ENCODE measurements at regions not wholly inside any gene's neighbourhood (a gene's known extent, or its start where the extent isn't known, plus 50 kb on each side); places are given as distances from the start of the nearest gene placed in this dataset.
"Not testable (repeated sequence)": the region's sequence is repeated elsewhere in the genome, so short reads cannot be mapped to it uniquely, and the experiment has no call there.

DNA sequence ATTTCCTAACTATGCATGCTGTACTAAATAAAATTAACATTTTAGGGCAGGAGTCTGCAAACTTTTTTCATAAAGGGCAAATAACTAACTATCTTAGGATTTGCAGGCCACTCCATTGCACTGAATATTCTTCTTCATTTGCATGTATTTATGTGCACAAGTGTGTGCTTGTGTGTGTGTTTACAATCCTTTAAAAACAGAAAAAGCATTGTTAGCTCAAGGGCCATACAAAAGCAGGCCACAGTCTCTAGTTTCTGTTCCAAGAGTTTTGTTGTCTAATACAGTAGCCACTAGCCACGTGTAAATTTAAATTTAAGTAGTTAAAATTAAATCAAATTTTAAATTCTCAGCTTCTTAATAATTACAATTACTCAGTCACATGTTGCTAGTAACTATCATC lies 621.8 kb downstream of the TMA16 start:
- no peak for DNase-seq

DNA sequence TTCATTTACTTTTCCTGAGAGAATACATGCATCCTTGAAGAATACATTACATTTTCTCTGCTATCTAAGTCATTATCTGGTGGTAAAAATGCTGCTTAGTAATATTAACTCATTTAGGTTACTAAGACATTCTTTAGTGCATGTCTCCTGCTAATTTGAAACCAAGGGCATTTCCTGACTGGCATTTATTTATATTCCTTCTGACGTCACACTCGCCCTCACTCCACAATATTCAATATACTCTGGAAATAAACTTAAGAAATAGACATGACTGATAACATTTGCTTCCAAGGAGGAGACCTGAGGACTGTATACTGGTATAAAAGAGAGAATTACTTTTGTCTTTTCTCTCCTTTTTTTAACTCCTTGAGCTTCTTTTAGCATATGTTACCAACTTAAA lies 619.5 kb upstream of the SMIM31 start:
- DNase-seq = no peak

DNA sequence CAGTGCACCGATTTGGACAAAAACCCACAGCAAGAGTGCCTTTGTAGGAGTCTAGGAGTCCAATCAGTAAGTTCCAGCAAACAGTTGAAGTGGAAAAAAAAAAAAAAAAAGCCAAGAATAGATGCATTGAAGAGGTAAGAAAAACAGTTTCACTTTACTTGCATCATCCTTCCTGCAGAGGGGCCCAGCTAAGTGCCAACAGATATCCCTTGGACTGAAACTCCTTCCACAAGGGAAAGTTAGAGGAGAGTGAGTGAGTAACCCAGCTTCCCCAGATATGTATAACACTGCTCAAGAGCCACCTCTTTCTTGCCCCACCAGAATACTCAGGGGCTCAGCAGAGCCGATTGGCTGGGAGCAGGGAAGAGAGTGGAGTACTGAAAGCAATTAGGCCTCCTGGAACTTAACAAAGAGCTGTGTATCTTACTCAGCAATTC lies 617.7 kb upstream of the SMIM31 start:
- DNase-seq = no peak

DNA sequence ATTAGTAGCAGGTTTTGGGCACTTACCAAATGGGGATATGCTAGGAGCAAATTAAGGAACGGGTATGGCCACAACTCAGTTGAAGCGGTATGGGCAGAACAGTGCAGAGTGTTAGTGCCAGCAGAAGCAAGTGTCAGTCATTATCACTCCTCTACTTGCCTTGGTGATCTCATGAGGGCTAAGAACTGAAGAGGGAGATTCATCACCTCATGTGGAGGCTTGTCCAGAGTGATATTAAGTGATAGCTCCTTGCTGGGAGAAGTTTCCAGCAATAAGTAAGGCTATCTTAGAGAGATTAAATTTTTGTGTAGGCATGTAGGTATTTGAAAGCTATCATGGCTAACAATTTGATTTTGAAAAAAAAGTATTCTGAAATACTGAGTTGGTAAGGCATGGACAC lies 615.4 kb upstream of the SMIM31 start:
- no peak for DNase-seq

DNA sequence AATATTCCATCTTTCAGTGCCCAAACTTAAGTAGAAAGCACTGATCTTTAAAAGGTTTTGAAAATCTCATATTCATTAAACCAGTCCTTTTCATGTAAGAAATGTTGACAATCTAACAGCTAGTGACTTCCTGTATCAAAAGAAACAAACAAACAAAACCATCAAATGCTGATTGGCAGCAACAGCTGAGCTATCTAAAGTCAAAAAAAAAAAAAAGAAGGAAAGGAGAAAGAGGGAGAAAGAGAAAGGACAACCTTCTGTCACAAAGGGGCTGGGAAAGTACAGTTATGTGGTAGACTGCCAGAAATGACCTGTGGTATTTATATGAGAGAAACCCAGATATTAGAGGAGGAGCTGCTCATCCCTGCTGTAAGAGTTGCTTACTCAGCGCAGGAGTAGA lies 614.6 kb upstream of the SMIM31 start:
- DNase-seq = no peak

DNA sequence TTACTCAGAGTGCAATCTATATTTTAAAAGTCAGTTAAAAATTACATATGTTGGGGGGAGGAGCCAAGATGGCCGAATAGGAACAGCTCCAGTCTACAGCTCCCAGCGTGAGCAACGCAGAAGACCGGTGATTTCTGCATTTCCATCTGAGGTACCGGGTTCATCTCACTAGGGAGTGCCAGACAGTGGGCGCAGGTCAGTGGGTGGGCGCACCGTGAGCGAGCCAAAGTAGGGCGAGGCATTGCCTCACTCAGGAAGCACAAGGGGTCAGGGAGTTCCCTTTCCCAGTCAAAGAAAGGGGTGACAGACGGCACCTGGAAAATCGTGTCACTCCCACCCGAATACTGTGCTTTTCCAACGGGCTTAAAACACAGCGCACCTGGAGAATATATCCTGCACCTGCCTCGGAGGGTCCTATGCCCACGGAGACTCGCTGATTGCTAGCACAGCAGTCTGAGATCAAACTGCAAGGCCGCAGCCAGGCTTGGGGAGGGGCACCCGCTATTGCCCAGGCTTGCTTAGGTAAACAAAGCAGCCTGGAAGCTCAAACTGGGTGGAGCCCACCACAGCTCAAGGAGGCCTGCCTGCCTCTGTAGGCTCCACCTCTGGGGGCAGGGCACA lies 612.1 kb upstream of the SMIM31 start:
- not testable (repeated sequence) for DNase-seq

DNA sequence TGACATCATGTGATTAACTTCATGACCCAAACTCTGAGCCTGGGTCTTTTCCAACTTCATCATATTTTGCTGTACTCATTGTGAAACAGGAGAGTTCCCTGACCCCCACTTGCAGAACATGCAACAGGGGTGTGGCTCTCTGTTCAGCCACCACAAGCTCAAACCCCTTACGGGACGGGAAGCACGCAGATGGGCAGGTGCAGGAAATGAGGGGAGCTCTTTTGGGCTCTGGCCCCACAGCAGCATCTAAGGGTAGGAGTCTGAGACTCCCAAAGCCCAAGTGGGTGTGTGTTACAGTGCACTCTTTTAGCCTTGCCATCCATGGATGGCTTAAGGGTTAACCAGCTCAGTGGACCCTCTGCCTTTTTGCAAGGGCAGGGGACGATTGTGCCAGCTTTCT lies 599.5 kb upstream of the SMIM31 start:
- no peak for DNase-seq

DNA sequence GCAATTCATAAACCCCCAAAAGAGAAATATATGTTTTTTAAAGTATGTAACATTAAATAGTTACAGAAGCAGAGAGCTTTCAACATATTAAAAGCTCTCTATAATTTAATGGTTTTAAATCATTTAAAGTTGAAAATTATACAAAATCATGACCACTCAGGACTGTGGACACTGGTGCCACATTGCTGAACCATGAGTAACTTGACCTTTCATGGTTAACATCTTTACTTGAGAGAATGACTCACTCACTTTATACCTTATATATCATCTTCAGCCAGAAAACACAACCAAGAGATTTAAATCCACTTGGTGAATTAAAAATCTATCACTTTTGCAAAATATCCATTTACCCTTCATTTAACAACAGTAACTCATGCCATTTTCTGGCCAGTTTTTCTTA lies 584.3 kb upstream of the SMIM31 start:
- no peak for DNase-seq

DNA sequence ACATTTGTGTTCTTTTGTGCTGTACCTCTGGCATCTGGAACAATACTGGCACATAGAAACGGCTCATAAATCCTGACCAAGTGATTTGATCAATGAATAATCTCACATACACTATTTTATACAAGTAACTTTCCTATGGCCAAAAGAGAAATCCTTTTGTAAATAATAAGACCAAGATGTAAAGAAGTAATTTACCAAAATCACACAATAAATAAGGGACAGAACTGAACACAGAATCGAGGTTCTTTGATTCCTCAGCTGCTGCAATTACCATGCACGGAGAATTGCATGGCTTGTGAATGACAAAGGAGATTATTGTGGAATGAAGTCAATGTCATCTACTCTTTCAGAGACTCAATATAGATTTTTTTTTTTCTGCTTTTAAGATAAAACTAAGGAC lies 576.8 kb upstream of the SMIM31 start:
- no peak for DNase-seq

DNA sequence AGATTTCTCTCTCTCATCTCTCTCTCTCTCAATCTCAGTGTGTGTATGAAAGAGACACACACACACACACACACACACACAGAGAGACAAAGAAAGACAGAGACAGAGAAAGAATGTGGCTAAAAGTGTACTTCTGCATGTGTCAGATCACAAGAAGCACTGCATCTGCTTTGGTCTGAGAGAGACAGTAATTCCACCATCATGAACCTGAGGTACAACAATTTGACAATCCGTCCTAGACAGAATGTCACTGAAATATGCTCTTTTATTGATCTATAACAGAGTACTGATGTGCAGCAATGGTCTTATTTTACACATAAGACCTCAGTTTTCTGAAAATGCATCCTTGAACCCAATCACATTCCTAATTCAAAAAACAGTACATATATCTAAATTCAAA lies 576.2 kb upstream of the SMIM31 start:
- DNase-seq = no peak

DNA sequence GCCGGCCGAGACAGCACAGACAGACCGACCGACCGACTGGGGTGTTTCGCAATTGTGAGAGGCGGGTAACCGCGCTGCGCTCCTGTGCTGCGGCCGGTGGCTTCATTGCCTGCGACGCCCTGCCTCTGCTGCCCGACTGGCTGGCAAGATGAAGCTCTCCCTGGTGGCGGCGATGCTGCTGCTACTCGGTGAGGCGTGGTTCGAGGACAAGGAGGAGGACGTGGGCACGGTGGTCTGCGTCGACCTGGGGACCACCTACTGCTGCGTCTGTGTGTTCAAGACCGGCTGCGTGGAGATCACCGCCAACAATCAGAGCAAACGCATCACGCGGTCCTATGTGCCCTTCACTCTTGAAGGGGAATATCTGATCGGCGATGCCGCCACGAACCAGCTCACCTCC lies 565.7 kb upstream of the SMIM31 start:
- DNase-seq = no peak

DNA sequence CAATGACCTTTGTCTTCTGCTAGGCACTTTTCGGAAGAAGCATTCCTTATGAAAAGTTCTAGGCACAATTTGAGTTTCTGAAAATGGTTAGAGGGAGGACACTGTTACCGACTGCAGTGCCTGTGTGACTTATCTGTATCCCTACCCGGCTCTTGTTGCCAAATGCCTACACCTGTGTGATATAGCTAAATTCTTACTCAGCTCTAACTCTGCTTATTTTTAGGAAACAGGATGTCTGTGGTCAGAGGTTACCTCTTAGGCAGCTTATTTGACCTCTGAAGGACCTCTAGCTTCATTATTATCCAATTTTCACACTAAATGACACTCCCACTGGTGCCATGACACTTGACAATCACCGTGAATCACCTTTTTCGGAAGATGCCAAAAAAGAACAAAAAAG lies 561.1 kb upstream of the SMIM31 start:
- DNase-seq = no peak

DNA sequence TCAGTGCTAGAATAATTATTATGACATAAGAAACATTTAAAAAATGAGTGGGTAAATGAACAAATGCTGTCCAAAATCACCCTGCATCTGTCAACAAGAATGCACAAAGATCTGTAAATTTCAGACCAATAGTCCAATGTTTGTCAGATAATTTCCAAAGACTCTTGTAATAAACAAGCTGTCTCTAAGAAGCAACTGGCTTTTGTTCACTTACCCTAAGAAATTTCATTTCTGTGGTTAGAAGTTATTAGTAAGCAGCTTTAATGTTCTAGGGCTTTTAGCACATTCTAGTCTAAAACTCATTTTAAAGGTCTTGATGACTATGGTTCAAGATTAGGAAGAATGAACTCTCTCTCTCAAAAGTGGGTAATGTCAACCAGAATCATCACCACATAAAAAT lies 560.3 kb upstream of the SMIM31 start:
- no peak for DNase-seq

DNA sequence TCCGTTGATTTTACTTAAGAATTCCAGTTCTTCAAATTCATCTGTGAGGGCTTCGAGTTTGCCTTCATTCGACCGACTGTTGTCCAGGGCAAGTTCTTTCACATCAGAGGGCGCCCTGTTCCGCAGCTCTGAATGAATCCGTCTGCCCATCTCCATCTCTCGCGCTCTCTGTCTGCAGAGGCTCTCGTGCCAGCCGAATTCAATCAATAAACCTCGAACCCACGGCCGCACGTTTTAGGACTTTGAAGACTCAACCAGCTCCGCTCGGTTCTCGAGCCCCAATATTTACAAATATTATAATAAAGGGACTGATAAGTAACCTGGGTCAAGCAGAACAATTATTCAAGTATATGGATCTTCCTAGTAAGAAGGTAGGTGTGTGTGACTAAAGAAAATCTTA lies 556.4 kb upstream of the SMIM31 start:
- DNase-seq = no peak

DNA sequence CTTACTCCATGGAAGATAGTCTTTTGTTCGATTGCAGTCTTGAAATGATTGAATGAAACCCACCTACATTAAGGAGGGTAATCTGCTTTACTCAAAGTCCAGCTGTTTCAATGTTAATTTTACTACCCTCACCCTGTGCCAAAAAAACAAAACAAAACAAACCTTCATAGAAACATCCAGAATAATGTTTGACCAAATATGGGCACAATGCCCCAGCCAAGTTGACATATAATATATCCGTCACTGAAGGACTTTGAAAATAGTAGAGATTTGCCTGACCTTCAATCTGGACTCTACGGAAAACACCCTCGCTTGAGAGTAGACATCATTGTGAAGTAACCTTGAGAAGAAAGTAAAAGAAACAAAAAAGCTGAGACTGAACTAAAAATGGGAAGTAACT lies 550.5 kb upstream of the SMIM31 start:
- no peak for DNase-seq

DNA sequence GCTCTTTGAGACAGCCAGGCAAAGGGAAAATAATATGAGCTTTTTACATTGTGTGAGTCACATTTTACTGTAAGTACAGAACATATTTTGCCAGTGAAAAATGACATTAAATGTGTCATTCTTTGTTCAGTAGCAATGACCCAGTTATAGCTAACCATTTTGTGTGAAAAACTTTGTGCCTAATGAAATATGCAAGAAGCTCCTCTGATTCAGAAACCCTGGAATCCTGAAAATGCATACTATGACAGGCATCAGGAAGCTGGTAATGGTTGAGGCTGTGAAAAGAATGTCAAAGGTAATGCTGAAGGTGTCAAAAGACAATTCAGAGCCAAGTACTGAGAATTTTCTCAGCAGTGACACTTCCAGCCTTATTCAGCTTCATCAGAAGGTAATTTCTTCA lies 549.5 kb upstream of the SMIM31 start:
- no peak for DNase-seq

DNA sequence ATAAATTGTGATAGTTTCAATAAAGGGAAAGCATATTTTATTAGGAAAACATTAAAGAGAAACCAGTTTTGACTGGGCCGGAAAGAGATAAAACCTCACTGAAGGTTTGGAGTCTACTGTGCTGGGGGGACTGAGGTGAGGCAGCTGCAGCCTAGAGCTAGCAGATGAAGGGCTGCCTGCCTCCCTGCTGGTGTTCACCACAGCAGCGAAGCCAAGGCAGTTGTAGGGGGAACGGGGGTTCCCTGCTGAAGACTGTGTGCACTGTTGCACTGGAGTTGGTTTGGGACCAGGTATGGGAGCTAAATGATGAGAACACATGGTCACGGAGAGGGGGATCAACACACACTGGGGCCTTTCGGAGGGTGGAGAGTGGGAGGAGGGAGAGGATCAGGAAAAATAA lies 546.5 kb upstream of the SMIM31 start:
- DNase-seq = no peak

DNA sequence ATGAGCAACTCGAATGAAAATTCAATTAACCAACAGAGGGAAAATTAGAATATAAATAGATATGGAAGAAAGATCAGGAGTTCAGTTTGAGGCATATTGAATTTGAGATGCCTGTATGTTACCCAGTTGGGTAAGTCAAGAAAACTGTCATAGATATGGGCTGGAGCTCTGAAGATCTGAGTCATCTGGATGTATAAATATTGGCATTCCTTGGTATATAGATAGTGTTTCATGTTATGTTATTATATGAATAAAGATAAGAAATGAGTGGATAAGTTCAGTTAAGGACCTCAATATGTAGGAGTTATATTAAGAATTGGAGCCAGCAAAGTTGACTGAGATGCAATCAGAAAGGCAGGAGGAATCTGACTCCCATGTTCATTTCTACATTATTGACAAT lies 543.6 kb upstream of the SMIM31 start:
- no peak for DNase-seq

DNA sequence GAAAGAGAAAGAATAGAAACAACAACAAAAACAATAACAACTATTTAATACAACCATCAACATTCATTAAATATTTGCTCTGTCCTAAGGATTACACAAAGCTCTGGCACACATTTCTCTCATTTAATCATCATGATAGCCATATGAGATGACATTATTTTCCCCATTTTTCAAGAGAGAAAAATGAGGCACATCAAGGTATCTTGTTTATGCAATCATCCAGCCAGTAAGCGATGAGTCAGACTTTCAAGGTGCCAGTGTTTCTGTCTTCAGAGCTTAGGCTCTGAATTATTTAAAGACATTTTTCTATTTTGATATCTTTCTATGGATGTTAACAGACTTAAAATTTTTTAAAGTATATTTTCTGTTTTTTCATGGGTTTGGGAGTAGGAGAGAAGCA lies 541.8 kb upstream of the SMIM31 start:
- DNase-seq = no peak

DNA sequence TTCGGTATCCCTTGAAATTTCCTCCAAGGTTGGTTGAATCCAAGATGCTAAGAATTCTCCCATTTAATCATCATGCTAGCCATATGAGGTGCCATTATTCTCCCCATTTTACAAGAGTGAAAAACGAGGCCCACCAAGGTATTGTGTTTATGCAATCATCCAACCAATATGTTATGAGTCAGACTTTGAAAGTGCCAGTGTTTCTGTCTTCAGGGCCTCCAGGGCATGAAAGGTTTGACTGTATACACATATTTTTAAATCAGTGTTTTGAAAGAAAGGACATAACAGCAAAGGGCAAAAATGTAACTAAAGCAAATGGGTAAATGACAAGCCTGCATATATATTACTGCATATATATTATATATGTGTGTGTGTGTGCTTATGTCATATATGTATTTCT lies 541.2 kb upstream of the SMIM31 start:
- no peak for DNase-seq

DNA sequence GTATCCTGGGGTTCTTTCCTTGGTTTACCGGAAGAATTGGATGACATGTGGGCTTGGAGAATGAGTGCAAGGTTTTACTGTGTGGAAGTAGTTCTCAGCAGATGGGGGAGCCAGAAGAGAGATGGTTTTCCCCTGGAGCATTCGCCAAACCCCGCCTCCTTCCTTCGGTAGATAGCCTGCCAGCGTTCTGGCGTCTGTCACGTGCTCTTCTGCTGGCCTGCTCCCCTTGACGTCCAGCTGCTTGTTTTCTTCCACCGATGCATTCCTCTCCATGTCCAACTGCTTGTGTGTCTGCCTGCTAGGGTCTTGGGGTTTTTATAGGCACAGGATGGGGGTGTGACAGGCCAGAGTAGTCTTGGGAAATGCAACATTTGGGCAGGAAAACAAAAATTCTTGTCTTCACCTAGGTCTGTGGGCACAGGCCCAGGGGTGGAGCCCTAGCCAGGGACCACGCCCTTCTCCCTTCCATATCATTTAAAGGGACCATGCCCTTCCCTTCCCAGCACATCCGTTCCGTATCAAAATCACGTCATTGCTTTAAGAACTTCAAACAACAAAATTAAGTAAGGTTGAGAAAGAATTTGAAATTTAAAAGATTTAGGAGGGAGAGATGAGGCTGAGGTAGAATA lies 538.7 kb upstream of the SMIM31 start:
- DNase-seq = no peak

DNA sequence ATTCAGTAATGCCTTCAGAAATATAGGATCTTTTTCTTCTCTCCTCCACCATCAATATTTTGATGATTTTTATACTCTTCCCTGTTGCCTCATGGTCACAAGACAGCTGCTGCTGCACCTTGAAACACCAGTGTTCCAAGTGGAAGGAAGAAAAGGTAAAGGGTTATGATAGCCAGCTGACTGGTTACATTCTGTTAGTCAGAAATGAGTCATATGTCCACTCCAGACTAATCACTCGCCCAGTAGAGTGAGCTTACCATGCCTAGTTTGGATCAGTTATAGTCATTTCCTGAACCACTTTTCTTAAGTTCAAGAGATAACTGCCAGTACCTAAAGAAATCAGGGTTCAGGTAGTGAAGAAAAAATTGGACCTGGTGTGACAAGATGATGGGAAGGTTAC lies 532.3 kb upstream of the SMIM31 start:
- DNase-seq = no peak

DNA sequence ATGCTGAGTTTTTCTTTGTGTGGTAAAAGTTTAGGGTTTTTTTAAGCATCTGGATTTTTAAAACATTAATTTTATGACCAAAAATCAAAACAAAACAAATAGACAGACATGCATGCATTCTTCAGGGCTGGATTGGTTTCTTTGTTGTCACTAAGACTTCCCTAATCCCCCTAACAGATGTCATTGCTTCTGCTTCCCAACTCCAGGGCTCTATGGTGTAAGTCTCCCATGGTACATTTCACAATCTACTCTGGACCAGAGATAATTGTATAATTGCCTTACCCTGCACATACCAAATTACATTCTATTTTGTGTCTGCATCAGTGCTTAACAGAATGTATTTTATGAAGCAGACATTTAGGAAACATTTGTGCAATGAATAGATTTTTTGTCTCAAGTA lies 529.1 kb upstream of the SMIM31 start:
- no peak for DNase-seq

DNA sequence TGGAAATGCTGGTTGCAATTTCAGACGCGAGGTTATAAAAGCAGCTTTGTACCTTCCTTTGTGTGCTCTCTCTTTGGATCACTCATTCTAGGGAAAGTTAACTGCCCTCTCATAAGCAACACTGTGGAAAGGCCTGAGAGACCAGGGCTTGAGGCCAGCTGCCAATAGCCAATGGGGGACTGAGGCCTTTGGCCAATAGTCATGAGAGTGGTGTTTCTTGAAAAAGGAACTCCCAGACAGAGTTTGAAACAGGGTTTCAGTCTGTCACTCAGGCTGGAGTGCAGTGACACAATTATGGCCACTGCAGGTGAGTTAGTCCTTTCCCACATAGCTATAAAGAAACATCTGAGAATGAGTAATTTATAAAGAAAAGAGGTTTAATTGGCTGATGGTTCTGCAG lies 524.7 kb upstream of the SMIM31 start:
- no peak for DNase-seq

DNA sequence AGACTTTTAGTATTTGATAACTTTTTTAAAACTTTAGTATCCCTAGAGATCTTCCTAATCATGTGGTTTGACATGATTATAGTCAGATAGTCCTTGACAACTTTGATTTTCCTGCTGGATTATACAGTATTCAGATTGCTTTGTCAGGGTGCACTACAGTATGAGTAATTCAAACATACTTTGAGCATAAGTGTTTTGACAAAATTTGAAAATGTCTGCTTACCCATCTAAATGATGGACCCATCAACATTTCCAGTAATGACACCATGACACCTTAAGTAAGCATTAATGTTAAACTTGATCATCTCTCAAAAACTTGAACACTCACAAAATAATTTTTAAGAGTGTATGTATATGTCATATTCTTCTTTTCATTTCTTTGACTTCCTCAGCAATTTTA lies 514.5 kb upstream of the SMIM31 start:
- no peak for DNase-seq

Measured in activated CD4-positive, alpha-beta T cell treated with anti-CD3 and anti-CD28 coated beads, Interleukin-10, Interleukin-2, amounts not matched to agents 100 ng/mL and 50 ng/mL, durations not matched to agents 16 hours and 8 hours (primary cell).